Neuron (in vitro differentiated cells): ENCODE measurements at regions not wholly inside any gene's neighbourhood (a gene's known extent, or its start where the extent isn't known, plus 50 kb on each side); places are given as distances from the start of the nearest gene placed in this dataset.

Experiments used
- H2AFZ ChIP-seq: one replicate; pipeline ENCODE4 v1.6.1; 2013; ENCODE audit warnings: low read depth, mild to moderate bottlenecking, inconsistent platforms, low read length, moderate library complexity
- H3K27me3 ChIP-seq: one replicate; pipeline ENCODE4 v1.6.1; 2013; ENCODE audit warnings: low read length; ENCODE audit not compliant: insufficient read depth
- H3K36me3 ChIP-seq: one replicate; pipeline ENCODE4 v1.6.1; 2013; ENCODE audit warnings: low read length; ENCODE audit not compliant: insufficient read depth
- H3K4me1 ChIP-seq: one replicate; pipeline ENCODE4 v1.6.1; 2013; ENCODE audit warnings: low read length; ENCODE audit not compliant: insufficient read depth
- H3K4me3 ChIP-seq: 2 replicates; pipeline ENCODE4 v1.5.1; 2013; ENCODE audit warnings: mild to moderate bottlenecking, low read length, moderate library complexity
- H3K9me3 ChIP-seq: one replicate; pipeline ENCODE4 v1.6.1; 2013; ENCODE audit warnings: low read length

DNA sequence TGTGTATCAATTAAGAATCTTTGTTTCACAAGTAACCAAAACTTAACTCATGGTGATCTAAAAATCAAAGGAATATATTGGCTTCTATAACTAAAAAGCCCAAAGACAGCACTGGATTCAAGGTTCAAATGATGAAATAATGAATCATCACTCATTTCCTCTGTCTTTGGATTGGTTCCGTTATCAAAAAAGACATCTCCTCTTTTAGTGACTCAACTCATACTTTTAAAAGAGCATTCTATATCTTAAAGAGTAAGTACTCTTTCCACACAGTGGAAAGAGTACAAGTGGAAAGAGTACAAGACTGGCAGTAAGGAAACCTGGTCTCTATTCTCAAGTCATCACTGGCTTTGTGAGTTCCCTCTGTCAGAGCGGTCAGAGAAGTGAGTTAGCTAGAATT is 141.4 kb upstream of the NMUR2 start:
- no peaks in the 10 kb centered on the region for H3K36me3 ChIP-seq
- no peaks in the 10 kb centered on the region for H3K9me3 ChIP-seq
- H3K27me3 ChIP-seq, result no peaks in the 10 kb centered on the region
- H3K4me1 ChIP-seq, result no peaks in the 10 kb centered on the region
- no peak overlapping the region for H3K4me3 ChIP-seq
- H2AFZ ChIP-seq, result no peak overlapping the region

DNA sequence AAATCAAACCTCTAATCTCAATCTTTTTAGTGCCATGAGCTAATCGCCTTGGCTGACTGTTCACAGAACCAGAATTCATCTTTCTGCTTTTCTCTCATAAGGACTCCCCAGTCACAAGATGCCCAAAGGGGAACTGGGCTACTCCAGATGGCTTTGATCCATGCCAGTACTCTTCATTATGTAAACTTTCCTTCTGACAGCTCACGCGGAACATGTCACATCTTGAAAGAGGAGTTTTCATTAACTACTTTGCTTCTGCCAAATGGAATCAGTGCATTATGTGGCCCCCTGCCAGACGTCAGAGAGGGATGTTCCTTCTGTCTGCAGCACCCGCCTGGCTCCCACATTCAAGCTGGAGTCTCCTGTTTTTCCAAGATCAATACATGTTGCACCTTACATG is 142.1 kb upstream of the NMUR2 start:
- Histone ChIP-seq H3K36me3 (no peaks in the 10 kb centered on the region), H3K9me3 (no peaks in the 10 kb centered on the region), H3K27me3 (no peaks in the 10 kb centered on the region), H3K4me3 (no peak overlapping the region), H3K4me1 (no peaks in the 10 kb centered on the region), H2AFZ (no peak overlapping the region)

DNA sequence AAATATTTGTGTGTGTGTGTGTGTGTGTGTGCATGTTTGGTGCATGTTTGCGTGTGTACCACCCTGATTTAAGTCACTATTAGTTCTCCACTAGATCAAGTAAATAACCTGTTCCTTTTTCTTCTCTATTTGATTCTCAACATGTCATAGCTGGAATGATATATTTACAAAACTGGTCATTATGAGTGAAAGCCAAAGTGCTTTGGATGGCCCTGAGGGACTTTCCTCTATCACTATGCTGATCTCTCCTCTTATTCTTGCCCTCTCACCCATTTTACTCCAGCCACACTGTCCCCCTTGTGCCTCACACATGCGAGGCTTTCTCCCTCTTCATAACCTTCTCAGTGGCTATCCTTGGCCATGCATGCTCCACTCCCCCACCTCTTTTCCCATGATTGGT is 144.6 kb upstream of the NMUR2 start:
- Histone ChIP-seq H3K4me3 (no peak overlapping the region), H2AFZ (no peak overlapping the region), H3K4me1 (no peaks in the 10 kb centered on the region), H3K27me3 (no peaks in the 10 kb centered on the region), H3K9me3 (no peaks in the 10 kb centered on the region), H3K36me3 (no peaks in the 10 kb centered on the region)

DNA sequence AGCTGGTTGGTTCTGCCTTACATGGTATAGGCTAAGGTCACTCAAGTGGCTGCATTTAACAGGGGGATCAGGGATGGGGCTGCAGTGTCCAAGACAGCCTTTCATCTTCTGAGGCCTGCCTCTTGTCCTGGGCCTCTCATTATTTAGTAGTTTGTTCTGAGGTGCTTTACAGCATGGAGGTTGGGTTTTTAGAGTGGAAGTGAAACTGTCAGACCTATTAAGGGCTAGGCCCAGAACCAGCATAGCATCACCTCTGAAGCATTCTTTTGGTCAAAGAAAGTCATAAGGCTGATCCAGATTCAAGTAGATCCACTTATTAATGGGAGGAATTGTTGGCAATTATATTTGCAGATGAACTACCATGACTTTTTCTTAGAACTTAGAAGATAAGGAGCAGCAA is 146.0 kb upstream of the NMUR2 start:
- Histone ChIP-seq H3K36me3 (no peaks in the 10 kb centered on the region), H3K9me3 (no peaks in the 10 kb centered on the region), H3K27me3 (no peaks in the 10 kb centered on the region), H3K4me1 (no peaks in the 10 kb centered on the region), H2AFZ (no peak overlapping the region), H3K4me3 (no peak overlapping the region)

DNA sequence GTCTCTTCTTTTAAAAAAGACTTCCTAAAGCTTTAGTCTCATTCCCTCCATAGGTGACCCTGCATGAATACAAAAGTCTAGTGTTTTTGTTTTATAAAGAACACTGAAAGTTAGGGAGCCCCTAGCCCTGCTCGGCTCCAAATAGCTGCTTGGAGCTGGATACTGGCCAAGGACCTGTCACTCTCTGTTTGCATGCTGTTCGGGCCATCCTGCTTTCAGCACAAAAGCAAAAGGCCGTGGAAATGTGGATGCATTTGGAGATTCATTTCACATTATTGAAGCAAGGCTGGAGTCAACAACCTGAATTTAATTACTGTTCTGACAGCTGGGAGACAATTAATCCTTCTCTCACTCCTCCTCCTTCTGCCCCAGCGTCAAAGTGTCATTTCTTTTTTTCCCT is 151.7 kb upstream of the NMUR2 start:
- Histone ChIP-seq H3K4me1 (peaks cover 6% of the 10 kb centered on the region), H3K4me3 (no peak overlapping the region), H2AFZ (no peak overlapping the region), H3K36me3 (no peaks in the 10 kb centered on the region), H3K27me3 (no peaks in the 10 kb centered on the region), H3K9me3 (no peaks in the 10 kb centered on the region)

DNA sequence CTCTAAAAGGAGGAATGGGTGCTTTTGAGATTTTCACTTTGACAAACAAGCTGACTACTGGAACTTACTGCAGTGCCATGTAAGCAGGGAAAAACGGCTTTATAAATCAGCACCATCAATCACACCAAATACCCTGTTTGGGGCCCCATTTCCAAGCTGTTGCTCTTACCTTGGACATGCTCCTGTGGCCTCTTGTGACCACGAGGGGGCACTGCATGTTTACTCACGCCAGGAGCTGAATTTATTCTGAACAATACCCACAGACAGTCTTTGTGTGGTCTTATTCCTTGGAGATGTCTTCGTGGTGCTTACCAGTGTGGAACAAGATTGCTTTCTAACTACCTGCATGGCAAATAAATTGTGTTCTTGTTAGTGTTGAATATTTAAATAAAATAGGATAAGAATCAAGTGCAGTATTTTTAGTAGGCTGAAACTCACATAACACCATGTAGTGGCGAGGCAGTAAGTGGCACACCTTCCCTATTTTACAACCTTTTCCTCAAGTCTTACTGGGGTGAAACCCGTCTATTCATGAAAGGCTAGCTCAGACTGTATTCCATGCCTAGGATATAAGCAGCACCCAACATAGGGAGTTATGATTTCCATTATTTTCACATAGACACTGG is 155.5 kb upstream of the NMUR2 start:
- no peaks in the 10 kb centered on the region for H3K9me3 ChIP-seq
- H2AFZ ChIP-seq, result no peak overlapping the region
- H3K36me3 ChIP-seq, result no peaks in the 10 kb centered on the region
- H3K4me1 ChIP-seq, result peaks cover 6% of the 10 kb centered on the region
- H3K4me3 ChIP-seq, result no peak overlapping the region
- H3K27me3 ChIP-seq, result no peaks in the 10 kb centered on the region

DNA sequence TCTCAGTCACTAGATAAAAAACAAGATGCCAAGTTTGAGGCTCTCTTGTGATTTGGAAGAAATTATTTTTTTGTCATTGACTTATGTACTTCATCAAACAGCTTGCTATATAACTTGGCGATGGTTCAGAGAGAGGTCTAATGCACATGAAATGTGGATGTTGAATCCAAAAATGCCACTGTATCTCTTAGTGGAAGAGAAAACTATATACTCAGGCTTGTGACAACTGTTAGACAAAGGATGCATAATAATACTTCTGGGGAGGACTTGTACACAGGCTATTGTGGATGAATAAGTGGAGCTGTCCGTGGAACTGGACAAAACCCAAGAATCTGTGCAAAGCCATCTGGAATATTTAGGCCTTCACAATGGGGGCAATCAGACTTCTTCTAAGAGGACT is 162.9 kb upstream of the NMUR2 start:
- no peak overlapping the region for H3K4me3 ChIP-seq
- no peak overlapping the region for H2AFZ ChIP-seq
- no peaks in the 10 kb centered on the region for H3K36me3 ChIP-seq
- no peaks in the 10 kb centered on the region for H3K4me1 ChIP-seq
- H3K27me3 ChIP-seq, result no peaks in the 10 kb centered on the region
- no peaks in the 10 kb centered on the region for H3K9me3 ChIP-seq

DNA sequence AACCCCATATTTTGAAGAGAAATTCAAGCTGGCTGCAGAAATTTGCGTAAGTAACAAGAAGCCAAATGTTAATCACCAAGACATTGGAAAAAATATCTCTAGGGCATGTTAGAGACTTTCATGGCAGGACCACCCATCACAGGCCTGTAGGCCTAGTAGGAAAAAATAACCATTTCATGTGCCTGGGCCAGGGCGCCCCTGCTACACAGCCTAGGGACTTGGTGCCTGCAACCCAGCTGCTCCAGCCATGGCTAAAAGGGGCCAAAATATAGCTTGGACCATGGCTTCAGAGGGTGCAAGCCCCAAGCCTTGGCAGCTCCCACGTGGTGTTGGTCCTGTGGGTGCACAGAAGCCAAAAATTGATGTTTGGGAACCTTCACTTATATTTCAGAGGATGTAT is 167.7 kb upstream of the NMUR2 start:
- H3K4me3 ChIP-seq, result no peak overlapping the region
- no peaks in the 10 kb centered on the region for H3K4me1 ChIP-seq
- no peaks in the 10 kb centered on the region for H3K9me3 ChIP-seq
- H3K27me3 ChIP-seq, result no peaks in the 10 kb centered on the region
- H2AFZ ChIP-seq, result no peak overlapping the region
- no peaks in the 10 kb centered on the region for H3K36me3 ChIP-seq

DNA sequence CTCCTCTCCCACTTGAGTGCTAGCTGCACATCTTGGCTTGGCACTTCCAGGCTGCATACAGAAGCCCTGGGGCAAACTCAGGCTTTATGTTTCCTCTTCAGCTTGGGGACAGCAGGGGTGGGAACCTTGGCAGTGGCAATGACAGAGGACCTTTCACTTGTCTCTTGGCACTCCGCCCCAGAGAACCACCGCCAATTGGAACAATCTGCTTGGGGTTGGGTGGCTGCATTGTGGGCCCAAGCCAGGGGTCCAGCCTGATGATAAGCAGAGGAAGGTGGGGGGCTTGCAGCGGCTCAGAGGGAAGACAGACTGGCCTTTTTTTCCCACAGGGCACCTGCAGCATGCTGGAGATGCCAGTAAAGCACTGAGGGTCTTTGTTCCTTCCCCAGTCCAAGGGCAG is 179.0 kb upstream of the NMUR2 start:
- Histone ChIP-seq H3K36me3 (no peaks in the 10 kb centered on the region), H2AFZ (no peak overlapping the region), H3K9me3 (no peaks in the 10 kb centered on the region), H3K27me3 (no peaks in the 10 kb centered on the region), H3K4me1 (no peaks in the 10 kb centered on the region), H3K4me3 (no peak overlapping the region)

DNA sequence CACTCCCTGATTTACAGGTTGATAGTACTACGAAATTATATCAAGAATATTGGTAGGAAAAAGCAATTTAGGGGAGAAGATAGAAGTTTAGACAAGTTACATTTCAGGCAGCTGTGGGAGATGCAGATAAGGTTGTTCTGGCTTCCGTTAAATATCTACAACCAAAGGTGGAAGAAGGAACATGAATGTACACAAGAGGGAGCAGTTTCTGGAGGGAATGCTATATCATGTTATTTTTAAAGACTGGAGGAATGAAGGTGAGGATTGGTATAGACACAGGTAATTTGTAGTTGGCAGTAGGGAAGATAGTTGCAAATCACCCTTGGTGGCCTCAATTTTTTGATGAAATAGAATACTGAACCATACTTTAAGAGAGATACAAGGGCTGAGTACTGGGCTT is 187.3 kb upstream of the NMUR2 start:
- H2AFZ ChIP-seq, result no peak overlapping the region
- H3K36me3 ChIP-seq, result no peaks in the 10 kb centered on the region
- no peaks in the 10 kb centered on the region for H3K27me3 ChIP-seq
- no peaks in the 10 kb centered on the region for H3K9me3 ChIP-seq
- peaks cover 5% of the 10 kb centered on the region for H3K4me1 ChIP-seq
- H3K4me3 ChIP-seq, result no peak overlapping the region

DNA sequence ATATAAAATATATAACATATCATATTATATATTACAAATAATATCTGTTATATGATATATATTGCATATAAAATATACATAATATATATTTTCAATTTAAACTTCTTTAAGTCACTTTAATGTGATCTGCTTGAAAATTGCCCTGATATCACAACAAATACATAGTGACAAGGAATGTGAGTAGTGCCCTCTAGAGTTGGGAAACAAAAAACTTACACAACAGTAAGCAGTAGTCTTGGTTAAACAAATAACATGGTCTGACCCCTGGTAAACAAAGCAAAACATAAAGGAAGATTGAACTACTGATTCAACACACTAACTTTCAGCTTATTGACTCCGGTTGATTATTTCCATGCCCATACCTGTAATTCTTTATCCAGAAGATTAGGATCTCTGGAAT is 188.3 kb upstream of the NMUR2 start:
- Histone ChIP-seq H3K36me3 (no peaks in the 10 kb centered on the region), H3K27me3 (no peaks in the 10 kb centered on the region), H2AFZ (no peak overlapping the region), H3K4me1 (peaks cover 5% of the 10 kb centered on the region), H3K4me3 (no peak overlapping the region), H3K9me3 (no peaks in the 10 kb centered on the region)

DNA sequence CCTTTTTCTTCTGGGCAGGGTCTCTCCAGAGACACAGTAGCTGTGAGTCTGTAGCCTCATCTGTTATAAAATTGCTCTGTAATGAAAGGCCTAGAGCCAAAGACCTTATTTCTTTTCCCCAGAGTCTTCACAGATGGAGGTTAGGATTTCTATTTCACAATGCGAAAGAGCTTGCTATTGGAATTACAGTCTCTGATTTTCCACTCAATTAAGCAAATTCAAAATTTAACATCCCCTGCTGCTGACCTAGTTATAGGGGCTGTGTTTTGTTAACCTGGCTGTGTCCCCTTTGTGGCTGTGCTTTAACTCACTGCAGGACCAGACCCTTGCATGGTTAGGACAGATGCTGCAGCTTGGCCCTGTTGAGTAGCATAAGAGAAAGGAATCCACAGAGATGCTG is 190.3 kb upstream of the NMUR2 start:
- no peaks in the 10 kb centered on the region for H3K36me3 ChIP-seq
- no peaks in the 10 kb centered on the region for H3K27me3 ChIP-seq
- H3K4me3 ChIP-seq, result no peak overlapping the region
- no peak overlapping the region for H2AFZ ChIP-seq
- H3K4me1 ChIP-seq, result peaks cover 5% of the 10 kb centered on the region
- no peaks in the 10 kb centered on the region for H3K9me3 ChIP-seq

DNA sequence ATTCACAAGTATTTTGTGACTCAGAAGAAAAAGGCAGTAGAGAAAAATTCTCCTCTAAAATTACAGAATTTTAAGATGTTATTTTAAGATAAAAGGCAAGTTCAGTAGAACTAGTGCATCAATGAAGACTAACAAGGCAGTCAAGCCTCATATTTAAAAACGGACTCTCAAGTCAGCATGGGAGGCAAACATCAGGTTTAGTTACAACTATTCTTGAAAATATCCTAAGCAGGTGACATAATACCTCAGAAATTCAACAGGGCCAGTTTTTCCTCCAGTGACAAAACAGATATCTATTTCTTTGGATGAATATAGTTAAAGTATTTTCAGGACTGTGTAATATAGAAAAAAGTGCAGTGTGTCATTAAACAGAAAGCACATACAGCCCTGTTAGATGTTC is 194.0 kb upstream of the NMUR2 start:
- H3K4me3 ChIP-seq, result no peak overlapping the region
- H3K4me1 ChIP-seq, result peaks cover 5% of the 10 kb centered on the region
- H3K27me3 ChIP-seq, result no peaks in the 10 kb centered on the region
- no peak overlapping the region for H2AFZ ChIP-seq
- no peaks in the 10 kb centered on the region for H3K36me3 ChIP-seq
- no peaks in the 10 kb centered on the region for H3K9me3 ChIP-seq
